Suppressor macrophage treated with lipopolysaccharide for 4 hours (primary cell): ENCODE measurements at regions not wholly inside any gene's neighbourhood (a gene's known extent, or its start where the extent isn't known, plus 50 kb on each side); places are given as distances from the start of the nearest gene placed in this dataset.
"Not testable (repeated sequence)": the region's sequence is repeated elsewhere in the genome, so short reads cannot be mapped to it uniquely, and the experiment has no call there.

Experiments used
- DNase-seq: peaks from one replicate; pipeline ENCODE4 v3.0.0-alpha.2; 2020

DNA sequence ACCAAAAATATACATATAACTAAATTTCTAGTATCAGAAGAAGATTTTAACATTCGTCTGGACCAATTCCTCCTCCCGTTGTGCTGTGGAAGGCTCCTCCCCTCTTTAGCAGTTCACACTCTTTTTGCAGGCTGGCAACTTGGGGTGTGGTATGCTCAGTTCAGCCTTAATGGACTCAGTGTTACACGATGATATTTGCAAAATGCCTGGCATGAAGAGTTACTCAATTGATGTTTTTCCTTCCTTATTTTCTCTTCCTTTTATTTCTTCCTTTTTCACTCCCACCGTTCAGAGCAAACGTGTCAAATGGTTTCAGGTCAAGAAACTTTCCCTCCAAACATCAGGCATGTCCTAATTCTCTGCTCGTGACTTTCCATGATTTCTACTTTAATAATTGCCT, 248.3 kb downstream of the PHF14 start:
- DNase-seq = peak; percentile 39

DNA sequence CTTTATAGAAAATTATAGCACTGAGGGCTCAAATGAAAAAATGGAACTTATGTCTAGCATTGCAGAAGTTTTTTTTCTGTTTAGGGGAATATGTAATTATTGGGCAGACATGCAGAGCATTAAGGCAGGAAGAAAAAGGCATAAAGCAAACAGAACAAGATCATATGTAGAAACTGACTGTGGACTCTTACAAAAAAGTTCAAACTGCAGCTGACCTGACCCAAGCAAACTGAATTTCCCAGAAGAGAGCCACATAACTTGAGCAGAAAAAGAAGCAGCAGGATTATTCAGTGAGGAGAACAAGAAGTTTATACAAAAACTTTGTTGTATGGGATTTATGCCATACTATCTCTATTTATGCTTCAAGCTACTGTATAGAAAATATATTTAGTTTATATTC, 250.9 kb downstream of the PHF14 start:
- DNase-seq = no peak

DNA sequence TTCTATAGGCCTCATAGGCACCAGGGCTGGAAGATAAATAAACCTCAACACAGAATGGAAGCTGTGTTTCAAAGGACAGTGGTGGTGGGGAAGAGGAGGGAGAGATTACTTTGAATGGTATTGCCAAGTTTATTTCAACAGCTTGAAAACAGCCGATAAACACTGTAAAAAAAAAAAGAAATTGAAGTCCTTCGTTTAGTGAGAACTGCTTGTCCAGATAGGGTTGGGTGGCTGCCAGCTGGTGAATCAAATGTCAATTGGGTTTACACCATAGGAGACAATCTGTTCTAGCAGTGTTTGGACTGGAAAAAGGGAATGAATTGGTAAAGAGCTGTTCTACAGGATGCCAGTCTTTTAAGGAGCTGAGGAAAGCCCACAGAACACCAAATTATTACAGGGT, 254.8 kb downstream of the PHF14 start:
- no peak for DNase-seq

DNA sequence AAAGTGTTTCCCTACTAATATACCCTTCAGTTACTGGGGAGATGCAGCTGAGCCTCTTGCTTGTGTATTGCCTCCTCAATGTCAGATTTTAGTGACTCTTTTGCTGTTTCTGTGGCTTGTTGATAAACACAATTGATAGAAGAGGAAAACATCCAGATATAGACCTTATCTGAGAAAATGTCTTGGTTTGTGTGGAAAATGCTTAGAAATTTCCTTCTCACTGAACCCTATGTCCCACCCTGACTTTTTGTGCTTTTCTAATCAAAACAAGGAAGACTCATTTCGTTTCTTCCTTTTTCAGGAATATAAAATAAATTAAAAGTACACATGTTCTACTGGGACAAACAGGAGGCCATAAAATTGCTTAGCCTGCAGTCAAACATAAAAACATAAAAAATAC, 257.5 kb downstream of the PHF14 start:
- no peak for DNase-seq

DNA sequence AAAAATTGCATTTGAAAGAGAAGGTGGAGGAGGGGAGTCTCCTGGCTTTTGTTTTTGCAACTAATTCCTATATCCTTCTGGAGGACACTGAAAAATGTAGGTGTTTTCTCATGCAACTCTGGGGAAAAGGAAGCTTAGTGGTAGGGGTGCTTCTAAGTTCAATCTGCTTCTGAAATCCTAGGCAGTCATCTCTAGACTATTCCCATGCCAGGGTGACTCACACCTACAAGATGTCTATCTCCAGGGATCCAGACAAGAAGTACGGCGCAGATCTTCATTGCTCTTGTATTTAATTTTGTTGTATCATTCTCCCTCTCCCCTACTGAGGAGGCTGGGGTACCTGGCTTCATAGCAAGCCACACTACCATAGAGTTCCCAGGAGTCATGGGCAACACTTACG, 258.8 kb downstream of the PHF14 start:
- no peak for DNase-seq

DNA sequence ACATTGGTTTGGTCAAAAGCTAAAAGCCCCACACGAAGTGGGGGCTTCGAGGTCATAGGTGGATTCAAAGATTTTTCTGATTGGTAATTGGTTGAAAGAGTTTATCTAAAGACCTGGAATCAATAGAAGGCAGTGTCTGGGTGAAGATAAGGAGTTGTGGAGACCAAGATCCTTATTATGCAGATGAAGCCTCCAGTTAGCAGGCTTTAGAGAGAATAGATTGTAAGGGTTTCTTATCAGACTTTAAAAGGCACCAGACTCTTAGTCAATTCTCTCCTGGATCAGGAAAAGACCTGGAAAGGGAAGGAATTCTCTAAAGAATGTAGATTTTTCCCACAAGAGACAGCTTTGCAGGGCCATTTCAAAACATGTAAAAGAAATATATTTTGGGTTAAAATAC, 260.2 kb downstream of the PHF14 start:
- no peak for DNase-seq

DNA sequence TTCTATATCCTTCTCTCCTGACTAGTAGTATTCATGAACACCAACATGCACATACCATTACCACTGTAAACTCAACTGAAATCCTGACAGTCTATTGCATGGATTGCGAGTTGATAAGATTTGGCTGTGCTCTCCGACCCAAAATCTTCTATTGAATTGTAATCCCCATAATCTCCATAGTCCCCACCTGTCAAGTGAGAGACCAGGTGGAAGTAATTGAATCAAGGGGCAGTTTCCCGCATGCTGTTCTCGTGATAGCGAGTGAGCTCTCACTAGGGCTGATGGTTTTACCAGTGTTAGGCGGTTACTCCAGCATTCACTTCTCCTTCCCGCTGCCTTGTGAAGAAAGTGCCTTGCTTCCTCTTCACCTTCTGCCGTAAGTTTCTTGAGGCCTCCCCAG, 261.8 kb downstream of the PHF14 start:
- no peak for DNase-seq

DNA sequence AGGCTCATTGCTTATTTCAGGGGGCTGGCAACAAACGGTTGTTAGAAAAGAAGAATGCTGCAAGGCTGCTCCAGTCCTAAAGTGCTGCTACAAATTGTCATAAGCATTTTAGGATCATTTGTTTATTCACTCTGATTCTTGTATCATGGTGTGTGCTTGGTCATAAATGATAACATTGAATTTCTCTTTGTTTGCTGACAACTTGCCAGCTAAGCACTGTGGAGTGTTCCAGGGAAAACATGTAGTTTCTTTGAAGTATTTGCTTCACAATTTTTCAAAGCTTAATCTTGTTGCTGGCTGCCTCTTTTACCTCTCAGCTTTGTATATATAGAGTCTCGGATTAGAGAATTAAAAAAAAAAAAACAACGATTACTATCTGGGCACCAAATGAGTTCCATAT, 263.0 kb downstream of the PHF14 start:
- no peak for DNase-seq

DNA sequence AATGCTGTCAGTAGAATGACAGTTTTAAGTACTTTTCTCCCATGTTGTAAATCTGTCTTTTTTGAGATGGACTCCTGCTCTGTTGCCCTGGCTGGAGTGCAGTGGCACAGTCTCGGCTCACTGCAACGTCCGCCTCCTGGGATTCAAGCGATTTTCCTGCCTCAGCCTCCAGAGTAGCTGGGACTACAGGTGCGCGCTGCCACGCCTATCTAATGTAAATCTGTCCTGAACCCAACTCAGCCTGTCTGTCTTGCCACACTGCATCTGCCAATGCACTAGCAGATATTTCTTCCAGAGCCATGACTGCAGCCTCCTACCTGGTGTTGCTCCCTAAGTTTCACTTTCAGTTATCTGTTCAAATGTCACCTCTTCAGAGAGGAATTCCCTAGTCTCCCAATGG, 264.1 kb downstream of the PHF14 start:
- DNase-seq = no peak

DNA sequence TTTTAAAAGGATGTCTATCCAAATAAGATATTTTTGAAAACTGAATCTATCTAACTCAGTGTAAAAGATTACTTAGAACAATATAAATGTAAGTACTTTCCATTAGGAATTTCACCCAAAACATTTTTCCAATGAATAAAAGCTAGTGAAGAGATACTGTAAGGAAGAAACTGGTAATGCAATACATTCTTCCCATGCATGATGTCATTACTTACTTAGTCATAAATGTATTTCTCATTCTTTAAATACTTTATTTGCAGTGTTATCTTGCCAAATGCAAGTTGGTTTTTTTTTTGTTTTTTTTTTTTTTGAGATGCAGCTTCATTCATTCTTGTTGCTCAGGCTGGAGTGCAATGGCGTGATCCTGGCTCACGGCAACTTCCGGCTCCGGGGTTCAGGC, 265.6 kb downstream of the PHF14 start:
- no peak for DNase-seq

DNA sequence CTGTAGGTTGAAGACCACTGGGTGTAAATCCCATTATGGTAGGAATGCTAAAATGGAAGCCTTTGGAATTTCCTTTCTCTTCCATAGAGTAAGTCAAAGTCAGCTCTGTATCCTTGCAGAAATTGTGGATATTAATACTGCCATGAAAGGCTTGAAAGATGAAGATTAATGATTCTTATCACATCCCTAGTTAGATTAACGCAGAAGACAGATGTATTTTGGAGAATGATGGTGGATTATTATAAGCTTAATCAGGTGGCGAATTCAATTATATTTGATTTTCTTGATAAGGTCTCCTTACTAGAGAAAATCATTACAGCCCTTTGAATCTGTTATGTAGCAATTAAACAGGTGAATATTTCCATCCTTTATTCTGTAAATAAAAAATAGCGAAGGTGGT, 270.1 kb downstream of the PHF14 start:
- DNase-seq = no peak

DNA sequence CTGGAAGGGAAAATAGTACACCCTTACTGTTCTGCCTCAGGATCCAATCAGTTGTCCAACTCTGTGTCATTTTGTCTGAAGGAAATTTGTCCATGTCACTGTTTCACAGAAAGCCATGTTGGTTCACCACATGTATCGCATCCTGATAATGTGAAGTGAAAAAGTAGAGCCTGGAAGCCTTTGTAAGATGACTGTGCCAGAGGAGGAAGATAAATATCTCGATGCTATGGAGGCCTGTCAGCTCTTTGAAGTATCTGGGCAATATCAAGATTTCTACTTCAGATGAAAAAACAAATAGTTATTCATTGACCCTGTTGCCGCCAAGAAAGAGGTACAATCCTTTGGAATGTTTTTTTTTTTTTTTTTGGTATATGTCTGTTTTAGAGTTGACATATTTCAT, 270.5 kb downstream of the PHF14 start:
- DNase-seq = no peak

DNA sequence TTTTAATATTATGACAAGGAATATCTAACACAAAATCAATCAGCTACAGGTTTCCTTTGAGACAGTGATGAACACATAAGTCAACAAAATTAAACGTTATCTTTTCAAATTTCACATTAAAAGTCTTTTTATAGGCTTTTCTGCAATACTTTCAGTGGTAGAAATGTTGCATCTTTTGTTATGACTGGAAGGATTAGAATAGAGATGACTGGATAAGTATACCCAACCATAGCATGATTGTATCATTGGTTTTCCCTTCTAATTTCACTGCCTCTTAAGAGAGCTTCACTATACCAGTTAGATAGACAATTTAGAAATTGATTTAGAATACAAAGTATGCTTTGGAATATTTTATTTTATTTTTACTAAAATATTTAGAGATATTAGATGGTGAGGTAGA, 273.9 kb downstream of the PHF14 start:
- DNase-seq = no peak

DNA sequence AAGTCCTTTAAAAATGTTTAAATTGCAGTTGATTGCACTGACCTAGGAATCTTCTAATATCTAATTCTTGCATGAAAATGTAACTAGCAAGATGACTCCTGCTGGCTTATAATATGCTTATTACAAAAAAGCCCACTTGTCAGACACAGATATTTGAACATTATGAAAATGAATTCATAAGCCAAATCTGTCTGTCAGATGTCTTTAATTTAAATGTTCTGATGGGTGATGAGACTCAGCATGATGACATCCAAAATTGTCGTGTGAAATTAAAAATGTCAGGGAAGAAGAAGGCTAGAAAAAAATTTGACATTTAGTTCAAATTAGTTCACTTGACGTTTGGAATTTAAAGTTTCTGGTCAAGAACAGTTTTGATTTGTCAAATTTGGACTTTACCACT, 277.8 kb downstream of the PHF14 start:
- DNase-seq = no peak

DNA sequence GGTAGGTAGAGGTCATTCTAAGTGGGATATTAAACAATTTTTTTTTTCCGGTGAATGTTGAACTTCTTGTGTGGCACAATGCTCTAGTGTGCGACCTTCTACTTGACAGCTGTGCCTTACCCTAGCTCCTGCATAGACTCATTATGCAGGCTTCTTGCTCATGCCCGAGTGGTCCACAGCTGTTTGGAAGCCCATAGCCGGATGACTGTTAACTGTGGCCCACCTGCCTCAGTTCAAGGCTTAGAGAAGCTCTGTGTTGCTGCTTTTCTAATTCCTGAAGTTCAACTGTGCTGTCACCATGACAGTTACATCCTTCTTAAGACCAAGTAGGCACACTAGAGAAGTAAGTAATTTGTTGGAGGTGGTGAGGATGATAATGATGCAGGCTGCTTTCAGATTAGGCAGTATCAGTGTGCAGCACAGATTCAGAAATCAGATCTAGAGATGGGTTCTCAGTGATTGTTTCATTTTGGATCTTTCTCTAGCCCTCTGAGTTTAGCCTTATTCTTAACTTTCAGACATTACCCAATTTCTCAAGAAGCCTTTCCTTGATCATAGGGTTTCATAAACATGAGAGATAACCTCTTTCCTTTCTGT, 278.4 kb downstream of the PHF14 start:
- no peak for DNase-seq

DNA sequence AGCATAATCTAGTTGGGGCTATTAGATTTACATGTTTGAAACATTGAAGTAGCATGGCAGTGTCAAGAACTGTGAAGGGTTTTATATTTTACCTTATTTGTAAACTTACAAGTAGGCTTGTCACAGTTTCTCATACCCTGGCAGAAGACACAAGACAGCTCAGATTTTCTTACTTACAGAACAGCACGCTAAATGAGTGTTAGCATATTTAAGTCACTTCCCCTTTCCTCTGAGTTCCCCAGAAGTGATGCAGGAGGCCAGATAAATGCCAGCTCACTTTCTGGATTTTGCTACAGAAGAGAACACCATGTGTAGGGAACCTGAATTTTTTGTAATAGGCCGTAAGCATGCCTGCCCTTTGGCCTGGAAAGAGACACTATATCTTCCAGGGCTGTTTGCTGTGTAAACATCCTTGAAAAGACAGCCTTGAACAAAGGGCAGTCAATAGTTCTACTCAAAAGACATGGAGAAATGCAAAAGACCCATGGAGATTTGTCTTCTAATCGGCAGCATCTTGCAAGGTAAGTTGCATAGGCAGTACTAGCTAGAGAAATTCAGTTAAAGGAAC, 279.1 kb downstream of the PHF14 start:
- DNase-seq = peak; percentile 33

DNA sequence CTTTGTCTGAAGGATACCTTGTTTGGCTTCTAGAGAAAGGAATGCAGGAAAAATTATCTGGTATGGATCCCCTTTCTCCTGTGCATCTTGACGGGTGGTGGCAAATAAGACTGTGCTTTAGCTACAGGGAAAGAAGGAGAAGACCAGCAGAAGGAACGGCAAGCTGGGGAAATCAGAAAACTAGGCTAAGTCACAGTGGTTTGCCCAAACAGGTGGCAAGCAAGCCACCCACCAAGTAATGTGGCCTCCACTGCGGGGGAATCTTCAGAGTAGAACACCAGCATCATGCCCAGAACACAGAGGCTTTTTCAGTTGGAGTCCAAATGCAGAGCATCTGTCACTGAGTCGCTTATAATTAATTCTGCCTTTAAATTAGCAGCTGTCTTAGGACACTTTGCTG, 282.8 kb downstream of the PHF14 start:
- DNase-seq = no peak

DNA sequence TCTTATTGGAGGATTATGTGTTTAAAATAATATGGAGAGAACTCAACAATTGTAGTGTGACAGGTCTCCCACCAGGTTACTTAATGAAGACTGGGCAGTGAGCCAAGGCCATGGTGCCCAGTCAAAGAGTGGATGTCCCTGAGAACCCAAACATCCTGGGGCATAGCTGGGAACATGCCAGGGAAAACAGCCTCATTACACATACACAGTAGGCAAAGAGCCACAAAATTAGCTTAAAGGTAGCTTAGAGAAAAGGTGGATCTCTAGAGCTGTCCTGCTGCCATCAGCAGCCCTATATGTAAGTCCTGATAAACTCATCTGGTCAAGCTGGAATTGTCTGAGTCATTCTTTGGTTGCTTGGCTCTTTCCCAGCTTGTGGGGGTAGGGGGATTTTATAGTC, 287.8 kb downstream of the PHF14 start:
- DNase-seq = no peak

DNA sequence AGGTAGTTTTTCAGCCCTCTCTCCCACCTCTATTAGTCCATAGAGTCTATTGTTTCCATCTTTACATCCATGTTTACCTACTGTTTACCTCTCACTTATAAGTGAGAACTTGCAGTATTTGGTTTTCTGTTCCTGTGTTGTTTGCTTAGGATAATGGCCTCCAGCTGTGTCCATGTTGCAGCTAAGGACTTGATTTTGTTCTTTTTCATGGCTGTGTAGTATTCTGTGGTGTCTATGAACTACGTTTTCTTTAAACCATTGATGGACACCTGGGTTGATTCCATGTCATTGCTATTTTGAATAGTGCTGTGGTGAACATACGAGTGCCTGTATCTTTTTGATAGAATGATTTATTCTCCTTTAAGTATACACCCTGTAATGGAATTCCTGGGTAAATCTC, 292.4 kb downstream of the PHF14 start:
- no peak for DNase-seq

DNA sequence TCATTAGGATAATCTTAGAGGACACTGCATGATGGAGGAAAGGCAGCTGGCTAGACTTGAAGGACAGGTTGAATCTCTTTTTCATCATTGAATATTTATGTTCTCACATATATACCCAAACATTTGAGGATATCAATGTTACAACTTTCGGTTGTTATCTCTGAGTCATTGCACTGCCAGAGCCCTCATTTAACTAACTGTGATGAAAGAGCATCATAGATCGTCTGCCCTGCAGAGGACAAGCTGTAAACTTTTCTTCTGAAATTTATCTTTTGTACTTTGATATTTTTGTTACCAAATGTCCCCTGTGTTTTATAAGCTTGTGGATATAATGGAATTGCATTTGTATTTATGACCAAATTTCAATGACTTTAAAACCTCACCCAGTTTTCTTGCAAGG, 298.7 kb downstream of the PHF14 start:
- DNase-seq = no peak

DNA sequence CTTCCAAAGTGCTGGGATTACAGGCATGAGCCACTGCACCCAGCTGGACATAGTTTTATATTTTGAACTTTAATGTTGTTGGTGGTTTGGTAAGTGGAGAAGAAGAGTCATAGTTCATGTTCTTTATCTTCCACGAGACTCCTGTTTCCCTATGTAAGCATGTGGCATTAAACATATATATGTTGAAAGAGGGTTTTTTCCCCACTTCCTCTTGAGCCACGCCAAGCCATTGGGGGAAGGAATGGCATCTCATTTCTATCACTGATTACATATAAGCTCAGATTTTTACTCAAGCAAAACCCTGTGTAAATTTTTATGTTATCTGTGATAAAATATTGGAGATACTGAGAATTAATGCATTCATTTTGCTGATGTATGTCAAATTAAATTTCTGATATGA, 300.4 kb downstream of the PHF14 start:
- DNase-seq = peak; percentile 21

DNA sequence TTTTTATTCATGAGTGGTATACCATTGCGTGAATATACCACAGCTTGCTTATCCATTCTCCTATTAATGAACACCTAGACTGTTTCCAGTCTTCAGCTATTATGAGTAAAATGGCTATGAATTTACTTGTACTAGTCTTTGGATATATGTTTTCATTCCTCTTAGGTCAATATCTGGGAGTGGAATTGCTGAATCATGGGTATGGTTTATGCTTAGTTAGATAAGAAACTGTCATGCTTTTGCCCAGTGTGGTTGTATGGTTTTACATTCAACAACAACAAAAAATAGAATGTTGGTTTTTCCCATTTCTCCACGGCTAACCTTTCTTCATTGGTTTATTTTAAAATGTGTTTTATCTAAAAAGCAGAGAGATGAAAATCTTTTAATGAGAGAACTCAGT, 308.3 kb downstream of the PHF14 start:
- no peak for DNase-seq

DNA sequence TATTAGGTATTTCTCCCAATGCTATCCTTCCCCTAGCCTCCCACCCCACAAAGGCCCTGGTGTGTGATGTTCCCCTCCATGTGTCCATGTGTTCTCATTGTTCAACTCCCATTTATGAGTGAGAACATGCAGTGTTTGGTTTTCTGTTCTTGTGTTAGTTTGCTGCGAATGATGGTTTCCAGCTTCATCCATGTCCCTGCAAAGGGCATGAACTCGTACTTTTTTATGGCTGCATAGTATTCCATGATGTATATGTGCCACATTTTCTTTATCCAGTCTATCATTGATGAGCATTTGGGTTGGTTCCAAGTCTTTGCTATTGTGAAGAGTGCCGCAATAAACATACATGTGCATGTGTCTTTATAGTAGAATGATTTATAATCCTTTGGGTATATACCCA, 309.9 kb downstream of the PHF14 start:
- not testable (repeated sequence) for DNase-seq

DNA sequence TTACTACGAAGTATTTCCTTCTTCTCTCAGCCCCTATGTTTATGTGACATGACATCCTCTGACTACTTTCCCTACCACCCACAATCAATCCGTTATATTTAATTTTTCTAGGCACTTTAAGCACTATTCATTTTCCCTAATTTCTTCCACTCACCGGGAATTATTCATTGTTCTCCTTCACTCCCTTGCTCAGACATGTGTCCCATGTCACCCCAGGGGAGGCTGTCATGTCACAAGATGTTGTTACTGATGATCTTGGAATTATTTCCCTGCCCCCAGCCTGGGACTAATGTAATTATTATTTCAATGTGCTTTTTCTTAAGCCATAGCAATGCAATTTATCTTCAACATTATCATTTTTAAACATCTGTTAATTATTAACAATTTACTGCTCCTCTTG, 317.2 kb downstream of the PHF14 start:
- DNase-seq = no peak

DNA sequence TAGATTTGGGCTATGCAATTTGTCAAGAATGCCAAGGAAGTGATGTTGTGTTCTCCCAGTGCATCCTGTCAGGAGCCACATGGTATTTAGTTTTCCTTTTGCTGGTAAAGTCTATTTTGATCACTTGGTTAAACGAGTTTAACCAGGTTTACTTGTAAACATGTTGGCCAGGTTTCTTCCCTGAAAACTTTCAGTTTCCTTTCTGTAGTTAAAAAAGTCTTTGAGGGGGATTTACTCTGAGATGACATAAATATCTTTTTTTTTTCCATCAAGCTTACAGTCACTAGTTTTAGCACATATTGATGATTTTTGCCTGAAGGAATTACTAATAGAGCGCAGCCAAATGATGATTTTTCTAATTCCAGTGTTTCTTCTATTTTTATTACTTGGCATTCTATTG, 320.5 kb downstream of the PHF14 start:
- no peak for DNase-seq

DNA sequence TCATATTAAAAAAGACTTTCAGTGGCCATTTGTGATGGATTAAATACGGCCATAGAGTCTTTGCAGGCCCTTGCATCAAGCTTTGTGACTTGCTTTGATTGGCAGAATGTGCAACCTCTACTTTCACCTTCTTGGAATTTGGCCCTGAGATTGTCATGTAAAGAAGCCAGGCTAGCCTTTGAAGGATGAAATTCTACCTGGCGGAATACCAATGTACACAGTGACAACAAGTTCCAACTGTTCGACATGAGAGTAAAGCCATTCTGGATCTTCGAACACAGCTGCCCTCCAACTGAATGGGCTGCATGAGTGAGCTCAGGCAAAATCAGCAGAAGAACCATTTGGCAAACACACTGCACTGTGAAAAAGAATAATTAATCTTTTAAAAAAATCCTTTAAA, 321.3 kb downstream of the PHF14 start:
- no peak for DNase-seq
